Activated naive CD4-positive, alpha-beta T cell treated with anti-CD3 and anti-CD28 coated beads, Interleukin-2, amount 10 ng/mL, durations not matched to agents 7 days and 5 days (primary cell): ENCODE measurements at regions not wholly inside any gene's neighbourhood (a gene's known extent, or its start where the extent isn't known, plus 50 kb on each side); places are given as distances from the start of the nearest gene placed in this dataset.

Source experiments
- CTCF ChIA-PET: fragments of 350-600 bp; sonication (Branson Sonifier 250); formaldehyde crosslinking; loops from one replicate; lab custom pipeline; 2021; ENCODE audit warnings: antibody characterized with exemption; lab: Charles Lee
- DNase-seq: peaks from one replicate; pipeline ENCODE4 v3.0.0-alpha.2; 2020
- H3K27ac Mint-ChIP-seq: one replicate; pipeline ENCODE4 v1.8.0; 2021; ENCODE audit warnings: mild to moderate bottlenecking, moderate library complexity, mixed read lengths
- H3K27me3 Mint-ChIP-seq: one replicate; pipeline ENCODE4 v1.8.0; 2021; ENCODE audit warnings: mild to moderate bottlenecking, mixed read lengths
- H3K36me3 Mint-ChIP-seq: one replicate; pipeline ENCODE4 v1.8.0; 2021; ENCODE audit warnings: mixed read lengths
- H3K4me1 Mint-ChIP-seq: one replicate; pipeline ENCODE4 v1.8.0; 2021; ENCODE audit warnings: mixed read lengths
- H3K4me3 Mint-ChIP-seq: one replicate; pipeline ENCODE4 v1.8.0; 2021; ENCODE audit warnings: mild to moderate bottlenecking, moderate library complexity, mixed read lengths
- H3K9me3 Mint-ChIP-seq: one replicate; pipeline ENCODE4 v1.8.0; 2021; ENCODE audit warnings: mixed read lengths

DNA sequence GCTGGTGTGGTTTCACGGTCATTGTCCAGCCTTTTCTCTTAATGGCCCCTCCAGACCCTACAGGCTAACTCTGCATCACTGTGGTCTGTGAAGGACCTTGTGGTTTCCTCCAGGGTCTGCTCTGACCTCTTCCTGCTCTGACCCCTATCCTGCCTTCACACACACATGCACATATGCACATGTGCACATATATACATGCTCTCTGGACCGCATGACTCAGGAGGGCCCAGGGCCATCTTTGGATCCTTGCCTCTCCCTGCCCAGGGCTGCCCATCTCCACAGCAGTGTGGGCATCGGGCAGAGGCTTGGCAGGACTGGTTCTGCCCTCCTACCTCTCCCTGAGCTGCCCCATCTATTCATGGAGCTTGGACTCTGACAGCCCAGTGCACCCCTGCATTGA, 510.9 kb downstream of the PTPRU start:
- CTCF ChIA-PET: no interaction called here
- H3K4me3 Mint-ChIP-seq: no peak overlapping the region

DNA sequence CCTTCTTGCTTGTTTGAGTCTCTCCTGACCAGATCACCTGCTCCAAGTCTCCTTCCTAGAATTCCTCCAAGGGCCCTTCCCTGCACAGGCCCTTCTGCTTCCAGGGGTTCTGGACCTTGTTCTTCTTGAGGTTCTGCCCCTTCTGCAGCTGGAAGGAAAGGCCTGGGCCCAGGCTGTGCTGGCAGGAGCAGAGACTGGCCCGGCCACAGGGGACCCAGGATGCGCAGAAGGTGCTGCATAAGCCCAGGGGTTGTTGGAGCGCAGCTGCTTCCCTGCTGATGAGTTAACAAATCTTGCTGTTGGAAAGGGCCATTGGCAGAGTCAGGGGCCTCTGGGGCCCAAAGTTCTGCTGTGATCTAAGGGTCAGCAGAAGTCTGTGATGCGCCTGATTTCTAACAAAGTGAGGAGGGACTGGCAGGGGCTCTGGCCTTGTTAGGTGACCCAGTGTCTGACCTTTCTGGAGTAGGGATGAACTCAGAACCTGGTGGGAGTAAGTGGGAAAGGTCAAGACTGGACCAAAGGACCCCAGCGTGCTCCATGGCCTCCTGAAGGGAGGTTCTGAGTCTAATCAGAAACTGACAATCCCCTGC, 509.8 kb downstream of the PTPRU start:
- CTCF ChIA-PET: no interaction called here
- DNase-seq: no peak
- Mint-ChIP-seq H3K27ac (no peak overlapping the region), H3K4me3 (no peak overlapping the region), H3K4me1 (no peaks in the 10 kb centered on the region), H3K36me3 (no peaks in the 10 kb centered on the region), H3K9me3 (no peaks in the 10 kb centered on the region), H3K27me3 (peaks cover 11% of the 10 kb centered on the region)

More for the DNA sequence above, 510.9 kb downstream of the PTPRU start:
- Mint-ChIP-seq H3K36me3 (no peaks in the 10 kb centered on the region), H3K27ac (no peak overlapping the region), H3K27me3 (peaks cover 11% of the 10 kb centered on the region), H3K4me1 (no peaks in the 10 kb centered on the region), H3K9me3 (no peaks in the 10 kb centered on the region)
- no peak for DNase-seq

GRCh38 chr1:29744684-29745490, 508.6 kb downstream of the PTPRU start:
- CTCF ChIA-PET: no interaction called here
- H3K27ac Mint-ChIP-seq: no peak overlapping the region
- no peak for DNase-seq
- no peaks in the 10 kb centered on the region for H3K9me3 Mint-ChIP-seq
- H3K4me3 Mint-ChIP-seq: no peak overlapping the region
- peaks cover 12% of the 10 kb centered on the region for H3K27me3 Mint-ChIP-seq
- H3K36me3 Mint-ChIP-seq: no peaks in the 10 kb centered on the region
- H3K4me1 Mint-ChIP-seq: no peaks in the 10 kb centered on the region

DNA sequence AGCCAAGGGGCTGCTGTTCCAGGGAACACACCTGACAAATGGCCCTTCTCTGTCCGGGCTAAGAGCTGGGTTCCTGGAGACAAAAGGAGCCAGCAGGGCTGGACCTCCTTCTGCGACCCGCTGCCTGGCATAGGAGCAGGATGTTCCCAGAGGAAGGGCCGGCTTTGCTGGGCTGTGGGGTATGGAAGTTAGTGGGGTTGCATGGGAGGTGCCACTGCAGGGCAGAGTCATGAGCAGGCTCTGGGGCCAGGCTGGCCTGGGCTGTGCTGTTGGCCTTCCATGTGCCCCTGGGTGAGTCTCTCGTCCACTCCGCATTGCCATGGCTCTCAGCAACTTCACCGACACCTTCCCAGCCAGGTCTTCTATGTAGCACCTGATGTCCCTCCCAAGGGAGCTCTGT, 507.6 kb downstream of the PTPRU start:
- Mint-ChIP-seq H3K4me1 (no peaks in the 10 kb centered on the region), H3K36me3 (no peaks in the 10 kb centered on the region), H3K27me3 (peaks cover 14% of the 10 kb centered on the region), H3K4me3 (no peak overlapping the region), H3K27ac (no peak overlapping the region), H3K9me3 (no peaks in the 10 kb centered on the region)
- no peak for DNase-seq
- CTCF ChIA-PET: no interaction called here

GRCh38 chr1:29743264-29743663, 506.9 kb downstream of the PTPRU start:
- CTCF ChIA-PET: no interaction called here
- Mint-ChIP-seq H3K36me3 (no peaks in the 10 kb centered on the region), H3K4me3 (no peak overlapping the region), H3K27me3 (peaks cover 14% of the 10 kb centered on the region), H3K27ac (no peak overlapping the region), H3K4me1 (no peaks in the 10 kb centered on the region), H3K9me3 (no peaks in the 10 kb centered on the region)
- no peak for DNase-seq

DNA sequence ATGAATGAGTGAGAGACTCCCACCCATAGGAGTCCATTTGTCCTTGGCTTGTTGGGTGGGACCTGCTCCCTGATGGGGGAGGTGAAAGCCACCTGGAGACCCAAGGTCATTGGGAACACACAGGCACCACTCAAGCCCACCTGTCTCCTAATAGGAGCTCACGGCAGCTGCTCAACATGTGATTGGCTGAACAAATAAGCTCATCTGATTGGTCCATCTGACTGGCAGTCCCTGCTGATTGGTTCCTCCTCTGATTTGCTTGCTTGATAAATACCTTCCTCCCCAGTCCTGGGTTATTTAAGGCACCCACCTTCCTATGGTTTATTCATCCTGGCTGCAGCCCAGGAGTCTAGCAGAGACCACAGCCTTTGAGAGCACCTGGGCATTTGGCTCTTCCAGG, 502.9 kb downstream of the PTPRU start:
- H3K4me3 Mint-ChIP-seq: no peak overlapping the region
- peaks cover 7% of the 10 kb centered on the region for H3K27me3 Mint-ChIP-seq
- DNase-seq: no peak
- H3K4me1 Mint-ChIP-seq: no peaks in the 10 kb centered on the region
- peaks cover 2% of the 10 kb centered on the region for H3K9me3 Mint-ChIP-seq
- no peaks in the 10 kb centered on the region for H3K36me3 Mint-ChIP-seq
- H3K27ac Mint-ChIP-seq: no peak overlapping the region
- CTCF ChIA-PET: no interaction called here

- Mint-ChIP-seq H3K4me3 (no peak overlapping the region), H3K36me3 (no peaks in the 10 kb centered on the region), H3K9me3 (peaks cover 2% of the 10 kb centered on the region), H3K27ac (no peak overlapping the region), H3K4me1 (no peaks in the 10 kb centered on the region), H3K27me3 (peaks cover 4% of the 10 kb centered on the region)
- CTCF ChIA-PET: no interaction called here
- DNase-seq: peak; percentile 48
These were observed 500.4 kb downstream of the PTPRU start for GRCh38 chr1:29736582-29737188.

GRCh38 chr1:29732453-29732852, 496.1 kb downstream of the PTPRU start:
- no peak overlapping the region for H3K4me3 Mint-ChIP-seq
- no peak for DNase-seq
- H3K9me3 Mint-ChIP-seq: peaks cover 2% of the 10 kb centered on the region
- CTCF ChIA-PET: no interaction called here
- no peak overlapping the region for H3K27ac Mint-ChIP-seq
- no peaks in the 10 kb centered on the region for H3K36me3 Mint-ChIP-seq
- H3K4me1 Mint-ChIP-seq: no peaks in the 10 kb centered on the region
- no peaks in the 10 kb centered on the region for H3K27me3 Mint-ChIP-seq

DNA sequence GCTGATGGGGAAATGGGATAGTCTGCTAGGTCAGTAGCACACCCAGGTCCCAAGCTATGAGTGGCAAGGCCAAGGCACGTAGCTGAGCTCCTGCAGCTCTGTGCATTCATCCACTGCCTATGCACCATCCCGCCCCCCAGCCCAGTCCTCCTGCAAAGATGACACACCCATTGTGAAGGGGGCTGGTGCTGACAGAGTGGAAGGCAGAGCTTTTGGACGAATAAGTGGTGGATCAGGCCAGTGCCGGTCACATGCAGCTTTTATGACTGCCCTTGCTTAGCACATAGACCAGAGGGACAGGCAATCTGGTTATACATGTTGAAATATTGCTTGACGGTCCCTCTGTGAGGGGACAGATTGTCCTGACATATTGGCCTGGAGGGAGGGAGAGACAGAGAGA, 494.3 kb downstream of the PTPRU start:
- no peaks in the 10 kb centered on the region for H3K27me3 Mint-ChIP-seq
- no peaks in the 10 kb centered on the region for H3K36me3 Mint-ChIP-seq
- CTCF ChIA-PET: no interaction called here
- no peak overlapping the region for H3K27ac Mint-ChIP-seq
- no peaks in the 10 kb centered on the region for H3K4me1 Mint-ChIP-seq
- H3K4me3 Mint-ChIP-seq: no peak overlapping the region
- H3K9me3 Mint-ChIP-seq: no peaks in the 10 kb centered on the region
- DNase-seq: no peak

GRCh38 chr1:29729281-29729680, 493.0 kb downstream of the PTPRU start:
- no peak for DNase-seq
- peaks cover 1% of the 10 kb centered on the region for H3K9me3 Mint-ChIP-seq
- H3K27ac Mint-ChIP-seq: no peak overlapping the region
- no peak overlapping the region for H3K4me3 Mint-ChIP-seq
- CTCF ChIA-PET: no interaction called here
- no peaks in the 10 kb centered on the region for H3K27me3 Mint-ChIP-seq
- no peaks in the 10 kb centered on the region for H3K4me1 Mint-ChIP-seq
- H3K36me3 Mint-ChIP-seq: no peaks in the 10 kb centered on the region

DNA sequence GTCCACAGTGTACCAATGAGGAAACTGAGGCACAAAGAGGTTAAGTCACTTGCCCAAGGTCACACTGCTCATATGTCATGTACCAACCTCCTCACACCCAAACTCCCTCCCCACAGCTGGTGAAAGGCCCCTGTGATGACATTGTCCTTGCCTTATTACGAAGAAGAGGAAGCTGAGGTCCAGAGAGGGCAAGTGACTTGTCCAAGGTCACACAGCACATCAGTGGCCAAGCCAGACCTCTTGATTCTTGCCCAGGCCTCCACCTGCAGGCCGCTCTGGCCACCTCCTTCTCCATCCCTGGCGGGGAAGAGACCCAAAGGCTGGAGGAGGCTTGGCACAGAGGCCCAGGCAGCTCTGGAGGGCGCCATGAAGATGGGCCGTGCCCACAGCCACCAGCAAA, 492.4 kb downstream of the PTPRU start:
- CTCF ChIA-PET: no interaction called here
- Mint-ChIP-seq H3K9me3 (peaks cover 5% of the 10 kb centered on the region), H3K27ac (no peak overlapping the region), H3K4me3 (no peak overlapping the region), H3K36me3 (no peaks in the 10 kb centered on the region), H3K27me3 (no peaks in the 10 kb centered on the region), H3K4me1 (no peaks in the 10 kb centered on the region)
- DNase-seq: no peak

- DNase-seq: no peak
- no peaks in the 10 kb centered on the region for H3K27me3 Mint-ChIP-seq
- no peak overlapping the region for H3K27ac Mint-ChIP-seq
- no peak overlapping the region for H3K4me3 Mint-ChIP-seq
- H3K4me1 Mint-ChIP-seq: no peaks in the 10 kb centered on the region
- H3K9me3 Mint-ChIP-seq: peaks cover 15% of the 10 kb centered on the region
- CTCF ChIA-PET: no interaction called here
- H3K36me3 Mint-ChIP-seq: no peaks in the 10 kb centered on the region
These were observed 488.9 kb downstream of the PTPRU start for GRCh38 chr1:29725262-29725661.

DNA sequence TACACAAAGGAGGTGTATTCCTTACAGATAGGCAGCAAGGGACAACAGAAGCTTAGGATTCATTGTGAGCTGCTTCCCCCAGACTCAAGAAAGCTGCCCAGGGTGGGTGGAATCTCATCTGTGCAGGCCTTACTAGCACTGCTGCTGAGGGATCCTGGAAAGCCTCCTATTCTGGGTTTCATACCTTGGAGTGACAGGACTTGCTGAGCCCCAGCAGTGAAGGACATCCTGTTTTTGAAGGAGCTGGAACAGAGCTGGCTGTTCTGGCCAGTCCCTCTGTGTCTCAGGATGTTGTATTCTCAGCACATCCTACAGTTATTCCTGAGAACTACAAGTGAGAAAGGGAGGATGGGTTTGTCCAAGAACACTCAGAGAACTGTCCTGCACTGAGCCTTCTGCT, 486.3 kb downstream of the PTPRU start:
- no peak for DNase-seq
- peaks cover 5% of the 10 kb centered on the region for H3K4me1 Mint-ChIP-seq
- CTCF ChIA-PET: no interaction called here
- H3K27ac Mint-ChIP-seq: no peak overlapping the region
- H3K36me3 Mint-ChIP-seq: no peaks in the 10 kb centered on the region
- no peak overlapping the region for H3K4me3 Mint-ChIP-seq
- H3K9me3 Mint-ChIP-seq: peaks cover 19% of the 10 kb centered on the region
- no peaks in the 10 kb centered on the region for H3K27me3 Mint-ChIP-seq

DNA sequence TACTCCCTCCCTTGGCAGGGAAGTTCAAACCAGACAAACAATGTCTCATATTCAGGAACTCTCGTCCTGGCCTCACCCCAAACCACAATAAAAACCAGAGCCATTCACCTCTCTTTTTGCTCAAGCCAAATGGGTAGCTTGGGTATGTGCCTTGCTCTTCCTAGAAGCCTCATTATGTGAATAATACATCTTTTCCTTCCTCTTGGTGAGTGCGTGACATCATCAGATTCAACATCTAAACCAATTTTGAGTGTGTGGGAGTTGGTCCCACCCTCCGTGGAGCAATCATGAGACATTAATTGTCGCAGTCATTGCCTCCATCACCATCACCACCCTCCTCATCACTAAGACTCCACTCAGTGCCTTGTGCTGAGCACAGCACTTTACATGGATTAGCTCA, 482.9 kb downstream of the PTPRU start:
- H3K9me3 Mint-ChIP-seq: peaks cover 20% of the 10 kb centered on the region
- CTCF ChIA-PET: interaction anchor here (2.5 kb wide), 1 partner anchor 10 kb away, joined by 12 read pairs; no protein-coding TSS in a partner anchor
- H3K4me1 Mint-ChIP-seq: peaks cover 5% of the 10 kb centered on the region
- no peaks in the 10 kb centered on the region for H3K36me3 Mint-ChIP-seq
- no peak overlapping the region for H3K27ac Mint-ChIP-seq
- DNase-seq: no peak
- H3K27me3 Mint-ChIP-seq: no peaks in the 10 kb centered on the region
- no peak overlapping the region for H3K4me3 Mint-ChIP-seq

DNA sequence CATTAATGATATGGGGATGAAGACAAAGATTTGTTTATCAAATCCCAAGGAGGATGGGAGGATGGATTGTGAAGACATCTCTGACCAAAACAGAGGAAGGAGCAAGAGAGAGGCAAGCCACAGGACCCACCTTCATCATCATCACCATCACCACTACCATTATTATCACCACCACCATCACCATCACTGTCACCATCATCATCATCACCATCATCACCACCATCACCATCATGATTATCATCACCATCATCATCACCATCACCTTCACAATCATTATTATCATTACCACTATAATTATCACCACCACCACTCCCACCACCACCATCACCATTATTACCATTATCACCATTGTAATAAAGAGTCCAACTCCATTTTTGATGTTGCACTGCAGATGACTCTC, 482.5 kb downstream of the PTPRU start:
- H3K27ac Mint-ChIP-seq: no peak overlapping the region
- H3K36me3 Mint-ChIP-seq: no peaks in the 10 kb centered on the region
- H3K9me3 Mint-ChIP-seq: peaks cover 18% of the 10 kb centered on the region
- H3K4me3 Mint-ChIP-seq: no peak overlapping the region
- H3K4me1 Mint-ChIP-seq: peaks cover 5% of the 10 kb centered on the region
- CTCF ChIA-PET: interaction anchor here (2.5 kb wide), 1 partner anchor 10 kb away, joined by 12 read pairs; no protein-coding TSS in a partner anchor
- no peaks in the 10 kb centered on the region for H3K27me3 Mint-ChIP-seq
- DNase-seq: no peak
